Femur (tissue), 1 donor: ENCODE measurements at regions not wholly inside any gene's neighbourhood (a gene's known extent, or its start where the extent isn't known, plus 50 kb on each side); places are given as distances from the start of the nearest gene placed in this dataset.

Experiments
- DNase-seq: peaks from one replicate; pipeline ENCODE4 v3.0.0-alpha.2; 2017

DNA sequence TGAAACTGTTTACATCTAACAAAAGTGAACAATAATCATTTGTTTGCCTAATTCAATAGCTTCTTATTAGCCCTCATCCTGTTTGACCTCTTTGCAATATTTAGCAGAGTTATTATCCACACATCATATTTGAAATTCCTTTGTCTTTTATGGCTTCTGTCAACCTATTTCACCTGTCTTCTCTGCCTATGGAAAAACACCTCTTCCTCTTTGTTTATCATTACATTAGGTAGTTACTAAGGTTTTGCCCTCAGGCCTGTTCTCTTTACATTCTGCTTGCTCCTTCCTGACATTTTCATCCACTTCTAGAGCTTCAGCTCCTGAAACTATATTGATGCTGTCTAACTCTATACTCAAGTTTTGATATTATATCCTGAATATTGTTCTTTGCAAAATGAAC, 183.0 kb downstream of the SUCNR1 start:
- DNase-seq: no peak

DNA sequence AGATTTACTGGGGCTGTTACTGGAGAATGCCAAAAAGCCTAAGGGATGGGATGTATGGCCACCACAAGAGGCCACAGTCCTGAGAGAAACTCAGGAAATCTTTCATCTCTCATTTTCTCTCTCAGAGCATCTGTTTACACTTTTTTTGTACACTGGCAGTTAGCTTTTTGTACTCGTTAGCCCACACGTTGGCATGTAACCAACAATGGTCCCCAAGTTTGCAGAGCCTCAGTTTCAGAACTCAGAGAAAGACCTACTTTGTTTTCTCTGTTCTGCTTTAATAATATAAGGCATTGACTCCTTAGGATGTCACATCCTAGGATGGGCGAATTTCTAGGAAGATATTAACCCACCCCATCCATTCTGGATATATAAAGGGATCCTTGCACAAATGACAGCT, 183.5 kb downstream of the SUCNR1 start:
- no peak for DNase-seq

DNA sequence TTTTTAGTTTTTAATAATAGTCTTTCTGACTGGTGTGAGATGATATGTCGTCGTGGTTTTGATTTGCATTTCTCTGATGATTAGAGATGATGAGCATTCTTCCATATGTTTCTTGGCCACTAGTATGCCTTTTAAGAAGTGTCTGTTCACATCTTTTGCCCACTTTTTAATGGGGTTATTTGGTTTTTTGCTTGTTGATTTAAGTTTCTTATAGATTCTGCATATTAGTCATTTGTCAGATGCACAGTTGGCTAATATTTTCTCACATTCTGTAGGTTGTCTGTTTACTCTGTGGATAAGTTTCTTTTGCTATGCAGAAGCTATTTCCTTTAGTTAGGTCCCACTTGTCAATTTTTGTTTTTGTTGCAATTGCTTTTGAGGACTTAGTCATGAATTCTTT, 185.4 kb downstream of the SUCNR1 start:
- DNase-seq: no peak

DNA sequence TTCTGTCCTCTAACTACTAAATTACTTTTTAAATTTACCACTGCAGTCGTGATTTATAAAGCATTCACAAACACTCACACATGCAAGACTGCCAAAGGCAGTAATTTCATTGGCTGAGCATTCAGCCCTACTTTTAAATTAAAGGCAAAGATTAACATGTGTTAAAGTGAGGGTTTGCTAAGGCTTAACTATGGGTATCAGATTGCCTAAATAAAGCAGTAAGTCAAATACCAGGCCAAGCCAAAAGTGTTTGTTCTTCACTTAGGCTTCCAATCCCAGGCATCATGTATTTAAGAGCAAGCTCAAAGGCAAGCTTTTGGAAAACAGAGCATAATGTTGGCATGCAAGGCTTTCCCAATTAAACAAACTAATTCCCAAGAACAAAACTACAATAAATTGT, 187.3 kb downstream of the SUCNR1 start:
- DNase-seq: no peak

DNA sequence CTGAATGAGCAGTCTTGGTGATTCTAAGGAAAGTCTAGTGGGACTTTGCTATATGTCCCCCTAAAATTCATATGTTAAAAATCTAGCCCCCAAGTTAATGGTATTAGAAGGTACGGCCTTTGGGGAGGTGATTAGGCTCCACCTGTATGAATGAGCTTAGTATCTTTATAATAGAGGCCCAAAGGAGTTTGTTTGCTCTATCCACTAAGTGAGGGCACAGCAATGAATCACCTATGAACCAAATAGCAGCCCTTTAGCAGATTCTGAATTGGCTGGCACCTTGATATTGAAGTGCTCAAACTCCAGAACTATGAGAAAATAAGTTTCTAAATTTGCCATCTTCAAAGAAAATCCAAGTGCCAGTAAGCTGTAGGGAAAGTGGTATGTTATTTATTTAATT, 187.9 kb downstream of the SUCNR1 start:
- no peak for DNase-seq

DNA sequence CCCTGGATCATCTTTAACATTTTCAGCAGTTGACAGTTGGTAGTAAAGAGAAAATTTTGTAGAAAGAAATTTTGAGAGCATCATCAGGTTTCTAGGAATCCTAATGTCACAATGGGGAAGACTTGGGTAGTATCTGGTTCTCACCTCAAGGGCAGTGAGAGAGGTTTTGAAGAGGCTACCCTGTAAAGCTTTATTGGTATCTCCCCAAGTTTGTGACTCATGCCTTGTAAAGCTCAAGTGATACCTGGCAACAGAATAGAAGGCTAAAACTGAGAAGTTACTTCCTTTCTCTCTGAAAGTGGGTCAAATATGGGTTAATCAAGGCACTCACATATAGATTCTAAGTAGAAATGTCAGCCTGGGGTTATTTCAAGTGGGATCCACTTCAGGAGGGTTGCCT, 196.4 kb downstream of the SUCNR1 start:
- DNase-seq: no peak

DNA sequence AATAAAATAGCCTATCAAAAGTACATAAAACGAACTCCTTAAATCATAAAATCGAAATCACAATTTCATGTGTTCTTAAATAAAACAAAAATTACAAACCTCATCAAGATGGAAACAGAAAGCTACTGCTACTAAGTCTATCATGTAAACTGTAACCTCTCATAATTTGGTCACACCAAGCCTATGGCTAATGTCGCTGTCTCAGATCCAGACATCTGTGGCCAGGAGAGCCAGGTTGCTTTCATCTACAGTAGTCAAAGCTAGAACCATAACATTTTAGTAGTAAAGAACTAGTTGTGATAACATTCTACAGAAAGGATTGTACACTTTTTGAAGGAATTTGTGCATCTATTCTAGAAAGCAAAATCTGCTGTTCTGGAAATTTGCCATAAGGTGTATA, 197.4 kb upstream of the MBNL1 start:
- DNase-seq: no peak

DNA sequence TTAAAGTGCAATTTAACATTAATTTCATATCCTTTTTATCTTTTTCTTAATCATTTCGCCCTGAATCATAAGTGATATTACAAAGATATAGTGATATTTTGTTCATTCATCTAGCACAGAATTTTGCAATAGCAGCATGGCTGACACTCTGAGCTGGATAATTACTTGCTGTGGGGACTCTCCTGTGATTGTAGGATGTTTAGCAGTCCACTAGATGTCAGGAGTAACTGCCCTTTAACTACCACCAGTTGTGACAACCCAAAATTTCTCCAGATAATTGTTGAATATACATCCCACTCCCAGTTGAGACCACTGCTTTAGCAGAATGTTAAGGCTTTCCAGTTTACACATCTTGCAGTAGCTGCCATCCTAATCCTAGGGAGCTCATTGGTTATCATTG, 196.8 kb upstream of the MBNL1 start:
- DNase-seq: no peak

DNA sequence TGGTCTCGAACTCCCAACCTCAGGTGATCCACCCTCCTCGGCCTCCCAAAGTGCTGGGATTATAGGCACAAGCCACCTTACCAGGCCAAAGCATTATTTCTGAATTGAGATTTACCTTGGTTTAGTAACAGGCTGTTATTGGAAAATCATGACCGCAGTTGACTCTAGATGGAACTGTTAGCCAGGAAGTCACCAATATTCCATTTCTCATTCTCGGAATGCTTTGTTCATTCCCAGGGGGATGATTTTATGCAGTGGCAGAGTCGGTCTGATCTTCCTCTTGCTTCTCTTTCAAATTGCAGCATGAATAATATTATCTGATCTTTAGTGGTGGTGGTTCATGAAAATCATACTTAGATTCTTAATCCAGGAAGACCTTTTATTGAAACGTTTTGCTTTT, 195.5 kb upstream of the MBNL1 start:
- no peak for DNase-seq

DNA sequence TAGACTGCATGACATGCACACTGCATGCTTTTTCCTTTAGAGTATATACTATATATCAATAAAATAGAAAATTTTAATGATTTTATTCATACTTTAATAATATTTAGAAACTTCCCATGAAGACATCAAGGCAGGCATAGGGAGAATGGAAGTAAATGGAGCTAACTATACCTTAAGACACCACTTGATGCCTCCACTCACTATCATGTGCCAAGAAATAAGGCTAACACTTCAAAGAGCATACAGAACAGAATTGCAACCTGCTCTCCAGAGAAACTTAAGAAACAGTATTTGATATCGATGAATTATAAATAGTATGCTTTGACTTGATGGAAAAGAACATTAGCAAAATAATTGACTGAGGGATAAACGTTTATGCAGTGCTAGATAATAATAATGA, 192.6 kb upstream of the MBNL1 start:
- DNase-seq: no peak

DNA sequence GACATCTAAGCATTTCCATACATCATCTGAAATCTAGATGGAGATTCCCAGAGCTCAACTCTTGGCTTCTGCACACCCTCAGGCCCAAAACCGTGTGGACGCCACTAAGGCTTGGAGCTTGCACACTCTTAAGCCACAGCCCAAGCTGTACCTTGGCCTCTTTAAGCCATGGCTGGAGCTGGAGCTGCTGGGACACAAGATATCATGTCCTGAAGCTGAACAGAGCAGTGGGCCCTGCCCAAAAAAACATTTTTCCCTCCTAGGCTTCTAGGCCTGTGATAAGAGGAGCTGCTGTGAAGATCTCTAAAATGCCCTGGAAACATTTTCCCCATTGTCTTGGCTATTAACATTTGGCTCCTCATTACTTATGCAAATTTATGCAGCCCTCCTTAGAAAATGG, 188.7 kb upstream of the MBNL1 start:
- no peak for DNase-seq

DNA sequence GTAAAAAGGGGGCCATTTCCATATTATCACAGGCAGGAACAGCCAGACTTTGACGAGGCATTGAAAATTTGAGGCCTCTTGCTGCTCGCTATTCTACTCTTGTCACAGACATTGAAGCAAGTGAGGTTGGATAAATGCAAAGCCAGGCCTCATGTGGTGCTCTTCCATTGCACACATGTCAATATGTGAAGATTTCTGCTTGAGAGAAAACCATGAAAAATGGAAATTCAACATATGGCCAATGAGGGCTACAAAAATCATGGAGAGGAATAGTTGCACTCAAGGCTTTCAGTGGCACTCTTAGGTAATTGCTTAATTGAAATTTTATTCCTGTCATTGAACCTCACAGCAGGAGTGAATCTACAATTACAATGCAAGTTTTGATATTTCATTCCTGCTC, 185.6 kb upstream of the MBNL1 start:
- DNase-seq: no peak

DNA sequence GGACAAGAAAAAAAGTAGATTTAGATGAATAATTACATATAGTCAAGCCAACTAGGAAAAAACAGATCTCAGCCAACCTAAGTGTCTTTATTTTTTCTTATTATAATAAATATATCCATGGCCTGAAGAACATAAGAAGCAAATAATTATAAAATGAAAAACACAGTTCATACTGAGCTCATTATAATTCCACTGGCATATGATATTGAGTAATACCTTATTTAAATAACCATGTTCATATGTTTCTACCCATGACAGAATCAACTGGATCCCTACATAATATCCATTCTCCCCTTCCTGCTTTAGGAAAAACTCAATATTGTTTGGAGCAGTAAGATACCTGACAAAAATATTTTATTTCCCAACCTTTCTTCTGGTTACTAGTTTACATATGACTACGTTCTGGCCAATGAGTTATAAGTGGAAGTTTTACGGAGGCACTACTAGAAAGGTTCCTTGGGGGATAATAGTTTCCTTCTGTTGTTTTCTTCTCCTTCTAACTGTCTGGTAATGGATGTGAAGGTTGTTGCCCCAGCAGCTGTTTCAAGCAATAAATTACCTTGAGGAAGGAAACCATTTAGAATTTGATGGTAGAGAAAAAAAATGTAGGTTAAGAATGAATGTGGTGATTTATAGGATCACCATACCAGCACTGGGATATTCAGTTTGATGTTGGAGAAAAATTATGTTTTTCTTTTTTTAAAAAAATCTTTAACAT, 184.1 kb upstream of the MBNL1 start:
- no peak for DNase-seq

DNA sequence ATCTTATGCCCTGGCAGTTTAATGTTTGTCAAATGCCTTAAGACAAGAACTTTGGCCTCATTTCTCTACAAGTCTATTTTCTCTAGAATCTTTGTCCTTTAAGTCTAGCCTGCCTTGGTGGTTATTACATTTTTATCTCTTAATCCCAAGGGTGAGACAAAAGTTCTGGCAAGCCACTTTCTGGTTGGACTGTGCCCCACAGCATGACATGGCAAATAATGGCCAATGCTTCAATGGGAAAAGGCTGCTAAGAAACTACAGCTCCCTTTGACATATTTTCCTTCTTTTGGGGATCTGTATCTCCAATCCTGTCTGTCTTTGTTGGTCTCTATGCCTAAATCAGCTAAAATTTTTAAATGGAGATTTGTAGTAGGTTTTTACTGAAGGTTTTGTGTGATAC, 181.6 kb upstream of the MBNL1 start:
- no peak for DNase-seq

DNA sequence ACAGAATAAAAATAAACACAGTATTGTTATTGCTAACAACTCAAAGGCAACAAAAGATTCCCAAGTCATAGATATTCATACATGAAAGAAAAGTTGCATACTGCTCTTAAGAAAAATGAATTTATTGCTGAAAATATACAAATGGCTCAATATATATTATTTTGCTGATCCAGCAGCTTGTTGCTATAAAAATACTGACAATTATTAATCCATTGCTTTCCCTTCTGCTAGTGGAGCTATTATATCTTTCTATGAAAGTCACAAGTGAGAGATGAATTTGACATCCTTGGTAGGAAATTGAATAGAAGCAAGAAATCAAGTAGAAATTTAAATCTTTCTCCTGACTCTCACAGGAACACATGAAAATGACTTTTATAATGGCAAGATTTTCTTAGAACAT, 179.2 kb upstream of the MBNL1 start:
- no peak for DNase-seq

DNA sequence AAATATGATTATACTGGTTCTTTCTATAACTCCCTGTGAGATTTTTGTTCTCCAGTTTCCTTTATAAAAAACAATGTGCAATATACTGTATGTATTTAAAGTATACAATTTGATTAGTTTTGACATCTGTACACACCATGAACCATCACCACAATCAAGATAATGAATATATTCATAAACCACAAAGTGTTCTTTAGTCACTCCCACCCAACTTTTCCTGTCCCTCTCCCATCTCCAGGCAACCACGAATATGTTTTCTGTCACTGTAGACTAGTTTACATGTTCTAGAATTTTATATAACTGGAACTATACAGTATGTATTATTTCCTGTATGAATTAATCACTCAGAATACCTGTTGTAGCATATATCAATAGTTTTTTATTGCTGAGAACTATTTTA, 177.0 kb upstream of the MBNL1 start:
- no peak for DNase-seq

DNA sequence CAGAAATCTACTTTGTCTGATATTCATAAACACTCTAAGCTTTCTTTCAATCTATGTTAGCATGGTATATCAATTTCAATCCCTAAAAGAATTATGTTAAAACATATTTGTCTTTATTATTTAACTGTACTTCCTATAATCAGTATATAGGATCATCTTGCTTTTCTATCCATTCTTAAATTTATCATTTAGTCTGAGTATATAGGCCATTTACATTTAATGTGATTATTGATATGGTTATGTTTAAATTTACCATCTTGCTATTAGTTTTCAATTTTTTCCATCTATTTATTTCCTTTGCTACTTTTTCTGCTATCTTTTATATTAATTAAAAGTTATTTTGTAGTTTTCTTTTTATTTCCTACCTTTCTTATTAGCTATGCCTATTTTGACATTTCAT, 174.8 kb upstream of the MBNL1 start:
- no peak for DNase-seq

DNA sequence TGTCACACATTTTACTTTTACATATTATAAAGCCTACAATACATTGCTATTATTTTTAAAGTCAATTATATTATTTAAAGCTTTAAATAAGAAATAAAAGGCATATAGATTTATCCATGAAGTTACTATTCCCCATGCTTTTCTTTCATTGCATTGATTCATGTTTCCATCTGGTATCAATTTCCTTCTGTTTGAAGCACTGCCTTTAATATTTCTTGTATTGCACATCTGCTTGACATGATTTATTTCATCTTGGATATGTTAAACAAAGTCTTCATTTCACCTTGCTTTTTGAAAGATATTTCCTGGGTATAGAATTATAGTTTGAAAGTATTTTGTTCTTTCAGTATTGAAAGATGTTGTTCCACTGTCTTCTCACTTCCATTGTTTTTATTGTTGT, 174.3 kb upstream of the MBNL1 start:
- DNase-seq: no peak

DNA sequence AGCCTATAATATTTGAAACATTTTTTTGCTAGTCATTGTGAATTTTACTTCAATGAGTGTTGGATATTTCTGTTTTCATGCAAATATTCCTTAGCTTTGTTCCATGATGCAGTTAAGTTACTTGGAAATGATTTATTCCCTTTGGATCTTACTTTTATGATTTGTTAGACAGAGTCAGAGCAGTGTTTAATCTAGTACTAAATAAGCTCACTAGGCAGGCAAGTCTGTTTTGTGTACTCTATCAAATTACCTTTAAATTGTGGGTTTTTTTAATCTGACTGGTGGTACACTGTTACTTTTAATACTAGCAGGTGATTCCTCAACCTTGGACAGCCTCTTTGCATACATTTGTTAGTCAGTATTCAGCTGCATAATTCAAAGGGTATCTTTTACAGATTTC, 173.3 kb upstream of the MBNL1 start:
- DNase-seq: no peak

DNA sequence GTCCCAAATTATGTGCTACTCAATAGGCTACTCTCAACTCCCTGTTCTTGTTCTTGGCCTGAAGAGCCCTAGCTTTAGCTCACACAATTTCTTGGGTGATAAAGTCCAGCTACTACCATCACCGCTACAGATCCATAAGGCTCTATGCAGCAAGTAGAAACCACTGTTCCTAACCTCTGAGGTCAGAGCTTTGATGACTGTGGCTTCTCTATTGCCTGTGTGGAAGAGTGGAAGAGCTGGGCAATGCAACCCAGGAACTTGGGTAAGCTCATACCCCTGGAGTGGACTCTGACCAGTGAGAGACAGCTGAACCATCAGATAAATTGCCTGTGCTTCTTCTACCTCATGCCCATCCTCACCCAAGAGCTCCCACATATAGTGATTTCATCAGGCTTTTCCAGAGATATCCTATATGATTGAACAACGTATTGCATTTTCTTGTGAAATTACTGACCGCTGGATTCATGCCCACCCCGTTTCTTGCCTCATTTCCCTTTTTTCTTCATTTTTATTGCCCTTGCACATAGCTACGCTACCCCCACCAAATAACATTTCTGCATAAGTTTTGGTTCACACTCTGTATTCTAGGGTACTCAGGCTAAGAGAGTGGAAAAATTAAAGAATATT, 172.3 kb upstream of the MBNL1 start:
- no peak for DNase-seq

DNA sequence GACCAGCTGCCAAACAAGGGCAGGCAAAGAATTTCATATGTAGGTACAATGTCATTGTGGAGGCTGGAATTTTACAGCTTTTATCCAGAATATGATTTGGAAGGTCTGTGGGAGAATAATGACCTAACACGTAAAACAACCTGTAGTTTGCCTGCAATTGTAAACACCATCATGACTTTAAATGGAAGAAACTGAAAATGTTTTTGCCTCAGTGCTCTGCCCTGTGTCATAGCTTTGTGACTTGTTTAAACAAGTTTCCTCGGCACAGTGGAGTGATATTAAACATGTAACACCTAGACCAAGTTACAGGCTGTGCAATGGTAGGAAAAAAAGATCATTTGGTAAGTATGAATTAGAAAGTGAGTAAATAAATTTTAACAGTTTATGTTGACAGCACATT, 171.6 kb upstream of the MBNL1 start:
- no peak for DNase-seq

DNA sequence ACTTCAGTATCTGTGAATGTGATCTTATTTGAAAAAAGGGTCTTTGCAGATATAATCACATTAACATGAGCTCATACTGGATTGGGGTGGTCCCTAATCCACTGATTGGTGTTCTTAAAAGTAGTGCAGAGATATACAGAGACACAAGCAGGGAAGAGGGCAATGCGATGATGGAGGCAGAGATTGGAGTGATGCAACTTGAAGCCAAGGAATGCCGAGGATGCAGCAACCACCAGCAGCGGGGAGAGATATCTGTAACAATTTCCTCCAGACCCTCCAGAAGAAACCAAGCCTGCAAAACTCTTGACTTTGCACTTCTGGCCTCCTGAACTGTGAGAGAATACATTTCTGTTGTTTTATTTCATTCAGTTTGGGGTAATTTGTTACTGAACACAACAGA, 171.0 kb upstream of the MBNL1 start:
- DNase-seq: no peak

DNA sequence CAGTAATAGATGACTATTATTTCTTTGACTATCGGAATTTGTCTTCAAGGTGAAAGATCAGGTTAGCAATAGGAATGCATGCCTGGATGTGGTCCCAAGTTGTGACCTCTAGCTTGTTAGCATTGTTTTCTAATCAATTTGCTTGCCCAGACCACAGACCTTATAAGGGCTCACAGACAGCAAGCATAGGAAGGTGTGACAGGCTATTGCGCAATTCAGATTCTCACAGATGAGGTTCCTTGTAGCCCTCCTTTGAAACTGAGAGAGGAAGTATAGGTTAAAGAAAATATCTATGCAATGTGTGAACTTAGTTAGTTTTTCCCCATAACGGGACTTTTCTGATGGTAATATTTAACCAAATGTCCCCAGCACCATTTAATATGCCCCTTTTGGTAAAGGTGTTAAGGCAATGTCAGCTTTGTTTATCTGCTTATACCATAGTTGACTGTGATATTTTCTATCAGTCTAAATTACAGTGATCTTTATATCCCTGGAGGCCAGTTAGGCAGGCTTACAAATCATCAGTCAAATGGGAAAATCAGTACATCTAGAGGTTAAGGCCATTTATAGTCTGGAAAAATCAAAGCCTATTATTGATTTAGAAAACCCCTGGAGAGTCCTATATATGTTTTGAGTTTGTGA, 168.1 kb upstream of the MBNL1 start:
- no peak for DNase-seq

DNA sequence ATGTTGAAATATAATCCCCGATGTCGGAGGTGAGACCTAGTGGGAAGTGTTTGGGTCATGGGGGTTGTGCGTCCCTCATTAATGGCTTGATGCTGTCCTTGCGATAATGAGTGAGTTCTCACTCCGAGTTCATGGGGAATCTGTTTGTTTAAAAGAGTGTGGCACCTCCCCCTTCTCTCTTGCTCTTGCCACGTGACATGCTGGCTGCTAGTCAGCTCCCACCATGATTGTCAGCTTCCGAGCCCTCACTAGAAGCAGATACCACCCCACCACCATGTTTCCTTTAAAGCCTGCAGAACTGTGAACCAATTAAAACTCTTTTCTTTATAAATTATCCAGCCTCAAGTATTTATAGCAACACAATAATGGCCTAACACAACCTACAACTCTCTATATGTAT, 166.3 kb upstream of the MBNL1 start:
- no peak for DNase-seq

DNA sequence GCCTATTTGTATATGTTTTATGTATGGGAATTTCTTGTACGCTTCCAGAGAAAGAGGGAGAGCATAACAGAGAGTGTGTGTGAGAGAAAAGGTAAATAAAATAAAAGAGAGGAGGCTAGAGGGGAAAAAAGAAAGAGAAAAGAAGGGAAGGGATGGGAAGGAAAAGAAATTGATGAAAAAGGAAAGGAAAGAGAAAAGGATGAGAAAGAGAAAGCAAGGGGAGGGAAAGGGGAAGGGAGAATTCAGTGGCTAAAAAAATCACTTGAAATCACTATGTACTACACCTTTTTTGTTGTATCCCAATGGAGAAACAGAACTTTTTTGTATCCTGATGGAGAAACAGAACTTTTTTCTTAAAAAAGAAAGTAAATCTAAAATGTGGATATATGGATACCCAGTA, 165.5 kb upstream of the MBNL1 start:
- DNase-seq: no peak
